CD14-positive monocyte (primary cell): ENCODE measurements at regions not wholly inside any gene's neighbourhood (a gene's known extent, or its start where the extent isn't known, plus 50 kb on each side); places are given as distances from the start of the nearest gene placed in this dataset.

Experiments used
- DNase-seq, 3 donors: peaks; one replicate each; pipeline ENCODE4 v3.0.0-alpha.2; 2011 to 2022
- H2AFZ ChIP-seq: 2 replicates; pipeline ENCODE4 v1.6.0; 2012; ENCODE audit warnings: mild to moderate bottlenecking, low read depth, low read length, inconsistent platforms; ENCODE audit not compliant: insufficient read depth, poor library complexity, severe bottlenecking
- H3K27ac ChIP-seq, 2 donors: 1 replicate in 1 of 2; 2 replicates in 1 of 2; pipeline ENCODE4 v1.5.1; 2012 to 2013; ENCODE audit warnings: low read length in 2 of 2, control low read depth in 1 of 2, inconsistent platforms in 1 of 2, low read depth in 1 of 2, mild to moderate bottlenecking in 1 of 2
- H3K27me3 ChIP-seq, 2 donors: one replicate each; pipeline versions ENCODE4 v1.6.0 to v1.6.1; 2011 to 2013; ENCODE audit warnings: low read length in 2 of 2; ENCODE audit not compliant: control insufficient read depth in 2 of 2, insufficient read depth in 2 of 2
- H3K36me3 ChIP-seq, 2 donors: replicated peaks in 1 of 2; 1 replicate in 1 of 2; 2 replicates in 1 of 2; pipeline versions ENCODE4 v1.5.1 to v1.6.1; 2012 to 2013; ENCODE audit warnings: low read length in 2 of 2, control low read depth in 1 of 2, inconsistent platforms in 1 of 2, mild to moderate bottlenecking in 1 of 2; ENCODE audit not compliant: insufficient read depth in 2 of 2, control insufficient read depth in 1 of 2
- H3K4me1 ChIP-seq, 2 donors: 1 replicate in 1 of 2; 2 replicates in 1 of 2; pipeline versions ENCODE4 v1.5.1 to v1.6.1; 2012 to 2013; ENCODE audit warnings: low read length in 2 of 2, control low read depth in 1 of 2, inconsistent platforms in 1 of 2, mild to moderate bottlenecking in 1 of 2, moderate library complexity in 1 of 2; ENCODE audit not compliant: insufficient read depth in 2 of 2, control insufficient read depth in 1 of 2
- H3K4me2 ChIP-seq: replicated peaks from 2 replicates; pipeline ENCODE3; 2012; ENCODE audit warnings: low read length, moderate library complexity, mild to moderate bottlenecking; ENCODE audit not compliant: poor library complexity, severe bottlenecking; ENCODE audit errors: extremely low read depth
- H3K4me3 ChIP-seq, 3 experiments: fragments of 200-600 bp in 1 of 3; sonication (generic) in 1 of 3; replicated peaks in 1 of 3; 1 replicate in 2 of 3; 2 replicates in 1 of 3; pipeline ENCODE4 v1.5.1; 2011 to 2013; ENCODE audit warnings: low read length in 3 of 3, mild to moderate bottlenecking in 3 of 3, control low read depth in 2 of 3, low read depth in 2 of 3, inconsistent platforms in 1 of 3, moderate library complexity in 1 of 3
- H3K79me2 ChIP-seq: 2 replicates; pipeline ENCODE4 v1.6.0; 2012; ENCODE audit warnings: mild to moderate bottlenecking, control low read depth, inconsistent platforms, low read length, moderate library complexity; ENCODE audit not compliant: insufficient read depth
- H3K9ac ChIP-seq: 2 replicates; pipeline ENCODE4 v1.6.0; 2017; ENCODE audit warnings: low read length, mild to moderate bottlenecking; ENCODE audit not compliant: insufficient read depth, poor library complexity, severe bottlenecking
- H3K9me3 ChIP-seq, 2 donors: replicated peaks in 1 of 2; 1 replicate in 1 of 2; 2 replicates in 1 of 2; pipeline versions ENCODE4 v1.5.1 to v1.6.1; 2012 to 2013; ENCODE audit warnings: low read length in 2 of 2, control low read depth in 1 of 2; ENCODE audit not compliant: control insufficient read depth in 1 of 2, insufficient read depth in 1 of 2
- H4K20me1 ChIP-seq: 2 replicates; pipeline ENCODE4 v1.6.0; 2012; ENCODE audit warnings: mild to moderate bottlenecking, low read length, control low read depth, moderate library complexity; ENCODE audit not compliant: insufficient read depth
- H3K27ac Mint-ChIP-seq, 7 donors: one replicate each; pipeline ENCODE4 v1.8.0; 2020; ENCODE audit warnings: mild to moderate bottlenecking in 7 of 7, mixed read lengths in 7 of 7, moderate library complexity in 6 of 7, inconsistent platforms in 2 of 7
- H3K27me3 Mint-ChIP-seq, 3 donors: one replicate each; pipeline ENCODE4 v1.8.0; 2021 to 2022; ENCODE audit warnings: low read depth in 3 of 3, mild to moderate bottlenecking in 3 of 3, mixed read lengths in 3 of 3, moderate library complexity in 3 of 3, inconsistent platforms in 1 of 3
- H3K36me3 Mint-ChIP-seq, 2 donors: one replicate each; pipeline ENCODE4 v1.8.0; 2020; ENCODE audit warnings: mixed read lengths in 2 of 2, inconsistent platforms in 1 of 2, mild to moderate bottlenecking in 1 of 2
- H3K4me1 Mint-ChIP-seq: one replicate; pipeline ENCODE4 v1.8.0; 2020; ENCODE audit warnings: mild to moderate bottlenecking, mixed read lengths
- H3K4me3 Mint-ChIP-seq, 2 donors: one replicate each; pipeline ENCODE4 v1.8.0; 2020; ENCODE audit warnings: mild to moderate bottlenecking in 2 of 2, mixed read lengths in 2 of 2, moderate library complexity in 1 of 2
- H3K9me3 Mint-ChIP-seq, 7 donors: one replicate each; pipeline ENCODE4 v1.8.0; 2020 to 2022; ENCODE audit warnings: mixed read lengths in 7 of 7, mild to moderate bottlenecking in 6 of 7, moderate library complexity in 6 of 7, inconsistent platforms in 2 of 7
- CTCF ChIP-seq: fragments of 200-600 bp; IDR thresholded peaks from one replicate; pipeline ENCODE4 v1.8.0; 2022; ENCODE audit warnings: antibody characterized with exemption, mild to moderate bottlenecking
- WGBS: methylation state at CpG from one replicate; pipeline ENCODE4 v1.1.5; 2013; ENCODE audit warnings: missing lambda C conversion rate; ENCODE audit not compliant: insufficient coverage; 5-methylcytosine and 5-hydroxymethylcytosine counted together
- intact Hi-C, 2 donors: fragments of 100-400 bp; cut with micrococcal nuclease; formaldehyde crosslinking; loops; one replicate each; pipeline versions ENCODE4 v1.15.0 to v1.15.1; 2023

- Mint-ChIP-seq H3K4me1 (peaks cover 57% of the 10 kb centered on the region), H3K36me3 (no peaks in the 10 kb centered on the region), H3K9me3 (no peaks in the 10 kb centered on the region), H3K4me3 (no peak overlapping the region), H3K27ac (no peak overlapping the region), H3K27me3 (peaks cover 0 to 2% (median 0%) of the 10 kb centered on the region in 3 donors)
- H4K20me1 ChIP-seq, result no peaks in the 10 kb centered on the region
- H3K9ac ChIP-seq, result no peak overlapping the region
- H3K4me1 ChIP-seq, result peaks cover 41 to 55% of the 10 kb centered on the region in 2 donors
- H2AFZ ChIP-seq, result no peak overlapping the region
- no peak overlapping the region for H3K4me2 ChIP-seq
- H3K36me3 ChIP-seq, result no peaks in the 10 kb centered on the region
- H3K9me3 ChIP-seq, result no peaks in the 10 kb centered on the region
- peak; percentile 46 to 75 (median 66) for DNase-seq
- no peak for TF ChIP-seq CTCF
- H3K4me3 ChIP-seq, result no peak overlapping the region
- H3K27me3 ChIP-seq, result no peaks in the 10 kb centered on the region
- H3K79me2 ChIP-seq, result no peaks in the 10 kb centered on the region
- intact Hi-C loops, result no loop called here
- no peak overlapping the region for H3K27ac ChIP-seq
- 0% methylated on average over 1 of the region's 5 CpGs for WGBS
These were observed 180.7 kb upstream of the PRSS1 start for GRCh38 chr7:142568435-142569097.

GRCh38 chr7:142567201-142568075 is 181.8 kb upstream of the PRSS1 start:
- no peaks in the 10 kb centered on the region for H3K27me3 ChIP-seq
- H3K27ac ChIP-seq, result no peak overlapping the region
- Mint-ChIP-seq H3K4me3 (peak overlapping the region in 1 of 2 donors; percentile 23), H3K36me3 (no peaks in the 10 kb centered on the region), H3K9me3 (no peaks in the 10 kb centered on the region), H3K4me1 (peaks cover 66% of the 10 kb centered on the region), H3K27ac (peak overlapping the region in 1 of 7 donors; percentile 81), H3K27me3 (peaks cover 0 to 2% (median 0%) of the 10 kb centered on the region in 3 donors)
- no peaks in the 10 kb centered on the region for H3K36me3 ChIP-seq
- intact Hi-C loops, result no loop called here
- no peaks in the 10 kb centered on the region for H4K20me1 ChIP-seq
- TF ChIP-seq CTCF, result no peak
- peak overlapping the region; percentile 47 for H2AFZ ChIP-seq
- H3K4me3 ChIP-seq, result peak overlapping the region in 1 of 3 experiments; percentile 16
- 69% methylated on average over 20 of the region's 22 CpGs for WGBS
- H3K4me1 ChIP-seq, result peaks cover 47 to 60% of the 10 kb centered on the region in 2 donors
- H3K9ac ChIP-seq, result no peak overlapping the region
- no peak for DNase-seq
- no peaks in the 10 kb centered on the region for H3K79me2 ChIP-seq
- H3K9me3 ChIP-seq, result no peaks in the 10 kb centered on the region
- H3K4me2 ChIP-seq, result peak overlapping the region; percentile 18
